ENCODE measurements at regions not wholly inside any gene's neighbourhood (a gene's known extent, or its start where the extent isn't known, plus 50 kb on each side); places are given as distances from the start of the nearest gene placed in this dataset.

DNA sequence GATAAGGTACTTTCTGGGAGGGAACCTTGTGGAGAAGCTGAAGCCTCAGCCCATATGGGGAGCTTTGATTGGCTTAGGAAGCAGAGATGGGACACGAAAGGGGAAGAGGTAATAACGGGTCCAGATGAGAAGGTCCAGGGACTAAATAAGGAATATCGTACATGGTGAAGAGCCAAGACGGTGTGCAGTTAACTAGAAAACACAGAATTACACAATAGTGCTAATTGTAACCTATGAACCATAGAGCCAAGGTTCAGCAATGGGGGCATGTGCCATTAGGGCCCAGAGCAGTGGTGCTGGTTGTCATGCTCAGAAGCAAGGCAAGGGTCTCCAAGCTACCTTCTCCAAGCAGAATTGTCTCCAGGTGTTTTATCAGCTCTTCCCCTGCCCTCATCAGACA lies 106.1 kb downstream of the IRS2 start:
- Histone ChIP-seq H3K4me1 (ENCODE audit: control insufficient read depth, insufficient read depth, low read length) (peaks cover 10% of the 10 kb centered on the region), H3K9me3 (ENCODE audit: control insufficient read depth, insufficient read depth, low read depth, low read length) (no peaks in the 10 kb centered on the region), H3K4me3 (ENCODE audit: low read depth, low read length) (no peak overlapping the region), H3K27ac (ENCODE audit: extremely low read depth, low read depth, low read length) (no peak overlapping the region), H3K36me3 (ENCODE audit: control insufficient read depth in 2 of 2, insufficient read depth in 1 of 2, low read length in 2 of 2) (no peaks in the 10 kb centered on the region)
- POLR2A ChIA-PET, result no interaction called here
- CTCF ChIA-PET, result no interaction called here
- no peak for TF ChIP-seq ZNF571 (tag by site-specific recombination; IDR thresholded peaks at IDR 0.05)
- TF ChIP-seq, protein P1, sequence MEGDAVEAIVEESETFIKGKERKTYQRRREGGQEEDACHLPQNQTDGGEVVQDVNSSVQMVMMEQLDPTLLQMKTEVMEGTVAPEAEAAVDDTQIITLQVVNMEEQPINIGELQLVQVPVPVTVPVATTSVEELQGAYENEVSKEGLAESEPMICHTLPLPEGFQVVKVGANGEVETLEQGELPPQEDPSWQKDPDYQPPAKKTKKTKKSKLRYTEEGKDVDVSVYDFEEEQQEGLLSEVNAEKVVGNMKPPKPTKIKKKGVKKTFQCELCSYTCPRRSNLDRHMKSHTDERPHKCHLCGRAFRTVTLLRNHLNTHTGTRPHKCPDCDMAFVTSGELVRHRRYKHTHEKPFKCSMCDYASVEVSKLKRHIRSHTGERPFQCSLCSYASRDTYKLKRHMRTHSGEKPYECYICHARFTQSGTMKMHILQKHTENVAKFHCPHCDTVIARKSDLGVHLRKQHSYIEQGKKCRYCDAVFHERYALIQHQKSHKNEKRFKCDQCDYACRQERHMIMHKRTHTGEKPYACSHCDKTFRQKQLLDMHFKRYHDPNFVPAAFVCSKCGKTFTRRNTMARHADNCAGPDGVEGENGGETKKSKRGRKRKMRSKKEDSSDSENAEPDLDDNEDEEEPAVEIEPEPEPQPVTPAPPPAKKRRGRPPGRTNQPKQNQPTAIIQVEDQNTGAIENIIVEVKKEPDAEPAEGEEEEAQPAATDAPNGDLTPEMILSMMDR (tag by site-specific recombination; IDR thresholded peaks at IDR 0.05), result no peak
- TF ChIP-seq, protein P2, sequence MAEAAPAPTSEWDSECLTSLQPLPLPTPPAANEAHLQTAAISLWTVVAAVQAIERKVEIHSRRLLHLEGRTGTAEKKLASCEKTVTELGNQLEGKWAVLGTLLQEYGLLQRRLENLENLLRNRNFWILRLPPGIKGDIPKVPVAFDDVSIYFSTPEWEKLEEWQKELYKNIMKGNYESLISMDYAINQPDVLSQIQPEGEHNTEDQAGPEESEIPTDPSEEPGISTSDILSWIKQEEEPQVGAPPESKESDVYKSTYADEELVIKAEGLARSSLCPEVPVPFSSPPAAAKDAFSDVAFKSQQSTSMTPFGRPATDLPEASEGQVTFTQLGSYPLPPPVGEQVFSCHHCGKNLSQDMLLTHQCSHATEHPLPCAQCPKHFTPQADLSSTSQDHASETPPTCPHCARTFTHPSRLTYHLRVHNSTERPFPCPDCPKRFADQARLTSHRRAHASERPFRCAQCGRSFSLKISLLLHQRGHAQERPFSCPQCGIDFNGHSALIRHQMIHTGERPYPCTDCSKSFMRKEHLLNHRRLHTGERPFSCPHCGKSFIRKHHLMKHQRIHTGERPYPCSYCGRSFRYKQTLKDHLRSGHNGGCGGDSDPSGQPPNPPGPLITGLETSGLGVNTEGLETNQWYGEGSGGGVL (tag by site-specific recombination; IDR thresholded peaks at IDR 0.05), result no peak
- TF ChIP-seq, protein P3, sequence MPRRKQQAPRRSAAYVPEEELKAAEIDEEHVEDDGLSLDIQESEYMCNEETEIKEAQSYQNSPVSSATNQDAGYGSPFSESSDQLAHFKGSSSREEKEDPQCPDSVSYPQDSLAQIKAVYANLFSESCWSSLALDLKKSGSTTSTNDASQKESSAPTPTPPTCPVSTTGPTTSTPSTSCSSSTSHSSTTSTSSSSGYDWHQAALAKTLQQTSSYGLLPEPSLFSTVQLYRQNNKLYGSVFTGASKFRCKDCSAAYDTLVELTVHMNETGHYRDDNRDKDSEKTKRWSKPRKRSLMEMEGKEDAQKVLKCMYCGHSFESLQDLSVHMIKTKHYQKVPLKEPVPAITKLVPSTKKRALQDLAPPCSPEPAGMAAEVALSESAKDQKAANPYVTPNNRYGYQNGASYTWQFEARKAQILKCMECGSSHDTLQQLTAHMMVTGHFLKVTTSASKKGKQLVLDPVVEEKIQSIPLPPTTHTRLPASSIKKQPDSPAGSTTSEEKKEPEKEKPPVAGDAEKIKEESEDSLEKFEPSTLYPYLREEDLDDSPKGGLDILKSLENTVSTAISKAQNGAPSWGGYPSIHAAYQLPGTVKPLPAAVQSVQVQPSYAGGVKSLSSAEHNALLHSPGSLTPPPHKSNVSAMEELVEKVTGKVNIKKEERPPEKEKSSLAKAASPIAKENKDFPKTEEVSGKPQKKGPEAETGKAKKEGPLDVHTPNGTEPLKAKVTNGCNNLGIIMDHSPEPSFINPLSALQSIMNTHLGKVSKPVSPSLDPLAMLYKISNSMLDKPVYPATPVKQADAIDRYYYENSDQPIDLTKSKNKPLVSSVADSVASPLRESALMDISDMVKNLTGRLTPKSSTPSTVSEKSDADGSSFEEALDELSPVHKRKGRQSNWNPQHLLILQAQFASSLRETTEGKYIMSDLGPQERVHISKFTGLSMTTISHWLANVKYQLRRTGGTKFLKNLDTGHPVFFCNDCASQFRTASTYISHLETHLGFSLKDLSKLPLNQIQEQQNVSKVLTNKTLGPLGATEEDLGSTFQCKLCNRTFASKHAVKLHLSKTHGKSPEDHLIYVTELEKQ (tag by site-specific recombination; IDR thresholded peaks at IDR 0.05; ENCODE audit: borderline replicate concordance), result no peak
- TF ChIP-seq IKZF3 (tag by site-specific recombination; IDR thresholded peaks at IDR 0.05), result no peak
- no peak for TF ChIP-seq GLIS1 (tag by site-specific recombination; IDR thresholded peaks at IDR 0.05)
- TF ChIP-seq ZFHX2 (tag by site-specific recombination; conservative IDR thresholded peaks at IDR 0.05), result no peak
- TF ChIP-seq, protein P4, sequence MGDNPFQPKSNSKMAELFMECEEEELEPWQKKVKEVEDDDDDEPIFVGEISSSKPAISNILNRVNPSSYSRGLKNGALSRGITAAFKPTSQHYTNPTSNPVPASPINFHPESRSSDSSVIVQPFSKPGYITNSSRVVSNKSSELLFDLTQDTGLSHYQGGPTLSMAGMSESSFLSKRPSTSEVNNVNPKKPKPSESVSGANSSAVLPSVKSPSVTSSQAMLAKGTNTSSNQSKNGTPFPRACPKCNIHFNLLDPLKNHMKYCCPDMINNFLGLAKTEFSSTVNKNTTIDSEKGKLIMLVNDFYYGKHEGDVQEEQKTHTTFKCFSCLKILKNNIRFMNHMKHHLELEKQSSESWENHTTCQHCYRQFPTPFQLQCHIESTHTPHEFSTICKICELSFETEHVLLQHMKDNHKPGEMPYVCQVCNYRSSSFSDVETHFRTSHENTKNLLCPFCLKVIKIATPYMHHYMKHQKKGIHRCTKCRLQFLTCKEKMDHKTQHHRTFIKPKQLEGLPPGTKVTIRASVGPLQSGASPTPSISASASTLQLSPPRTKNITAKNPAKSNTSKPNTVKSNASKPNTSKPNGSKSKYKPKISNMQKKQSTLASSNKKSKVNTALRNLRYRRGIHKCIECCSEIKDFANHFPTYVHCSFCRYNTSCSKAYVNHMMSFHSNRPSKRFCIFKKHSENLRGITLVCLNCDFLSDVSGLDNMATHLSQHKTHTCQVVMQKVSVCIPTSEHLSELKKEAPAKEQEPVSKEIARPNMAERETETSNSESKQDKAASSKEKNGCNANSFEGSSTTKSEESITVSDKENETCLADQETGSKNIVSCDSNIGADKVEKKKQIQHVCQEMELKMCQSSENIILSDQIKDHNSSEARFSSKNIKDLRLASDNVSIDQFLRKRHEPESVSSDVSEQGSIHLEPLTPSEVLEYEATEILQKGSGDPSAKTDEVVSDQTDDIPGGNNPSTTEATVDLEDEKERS (tag by site-specific recombination; IDR thresholded peaks at IDR 0.05), result no peak
- TF ChIP-seq ZNF585B (tag by site-specific recombination; IDR thresholded peaks at IDR 0.05), result no peak
- TF ChIP-seq, protein P5, sequence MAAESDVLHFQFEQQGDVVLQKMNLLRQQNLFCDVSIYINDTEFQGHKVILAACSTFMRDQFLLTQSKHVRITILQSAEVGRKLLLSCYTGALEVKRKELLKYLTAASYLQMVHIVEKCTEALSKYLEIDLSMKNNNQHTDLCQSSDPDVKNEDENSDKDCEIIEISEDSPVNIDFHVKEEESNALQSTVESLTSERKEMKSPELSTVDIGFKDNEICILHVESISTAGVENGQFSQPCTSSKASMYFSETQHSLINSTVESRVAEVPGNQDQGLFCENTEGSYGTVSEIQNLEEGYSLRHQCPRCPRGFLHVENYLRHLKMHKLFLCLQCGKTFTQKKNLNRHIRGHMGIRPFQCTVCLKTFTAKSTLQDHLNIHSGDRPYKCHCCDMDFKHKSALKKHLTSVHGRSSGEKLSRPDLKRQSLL (tag by site-specific recombination; IDR thresholded peaks at IDR 0.05), result no peak
- TF ChIP-seq ZNF248 (tag by site-specific recombination; IDR thresholded peaks at IDR 0.05), result no peak
- TF ChIP-seq, protein P6, sequence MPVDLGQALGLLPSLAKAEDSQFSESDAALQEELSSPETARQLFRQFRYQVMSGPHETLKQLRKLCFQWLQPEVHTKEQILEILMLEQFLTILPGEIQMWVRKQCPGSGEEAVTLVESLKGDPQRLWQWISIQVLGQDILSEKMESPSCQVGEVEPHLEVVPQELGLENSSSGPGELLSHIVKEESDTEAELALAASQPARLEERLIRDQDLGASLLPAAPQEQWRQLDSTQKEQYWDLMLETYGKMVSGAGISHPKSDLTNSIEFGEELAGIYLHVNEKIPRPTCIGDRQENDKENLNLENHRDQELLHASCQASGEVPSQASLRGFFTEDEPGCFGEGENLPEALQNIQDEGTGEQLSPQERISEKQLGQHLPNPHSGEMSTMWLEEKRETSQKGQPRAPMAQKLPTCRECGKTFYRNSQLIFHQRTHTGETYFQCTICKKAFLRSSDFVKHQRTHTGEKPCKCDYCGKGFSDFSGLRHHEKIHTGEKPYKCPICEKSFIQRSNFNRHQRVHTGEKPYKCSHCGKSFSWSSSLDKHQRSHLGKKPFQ (tag by site-specific recombination; IDR thresholded peaks at IDR 0.05), result no peak
- TF ChIP-seq ZNF530 (tag by site-specific recombination; IDR thresholded peaks at IDR 0.05; ENCODE audit: low read depth), result no peak
- TF ChIP-seq ZNF660 (tag by site-specific recombination; IDR thresholded peaks at IDR 0.05), result no peak
- TF ChIP-seq, protein P7, sequence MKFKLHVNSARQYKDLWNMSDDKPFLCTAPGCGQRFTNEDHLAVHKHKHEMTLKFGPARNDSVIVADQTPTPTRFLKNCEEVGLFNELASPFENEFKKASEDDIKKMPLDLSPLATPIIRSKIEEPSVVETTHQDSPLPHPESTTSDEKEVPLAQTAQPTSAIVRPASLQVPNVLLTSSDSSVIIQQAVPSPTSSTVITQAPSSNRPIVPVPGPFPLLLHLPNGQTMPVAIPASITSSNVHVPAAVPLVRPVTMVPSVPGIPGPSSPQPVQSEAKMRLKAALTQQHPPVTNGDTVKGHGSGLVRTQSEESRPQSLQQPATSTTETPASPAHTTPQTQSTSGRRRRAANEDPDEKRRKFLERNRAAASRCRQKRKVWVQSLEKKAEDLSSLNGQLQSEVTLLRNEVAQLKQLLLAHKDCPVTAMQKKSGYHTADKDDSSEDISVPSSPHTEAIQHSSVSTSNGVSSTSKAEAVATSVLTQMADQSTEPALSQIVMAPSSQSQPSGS (tag by site-specific recombination; IDR thresholded peaks at IDR 0.05; ENCODE audit: low read depth), result no peak
- no peak for TF ChIP-seq OVOL3 (tag by site-specific recombination; IDR thresholded peaks at IDR 0.05)
- TF ChIP-seq ZNF114 (tag by site-specific recombination; IDR thresholded peaks at IDR 0.05), result no peak
- no peak for TF ChIP-seq ZSCAN16 (tag by site-specific recombination; IDR thresholded peaks at IDR 0.05)
